GM10248 (cell line): ENCODE measurements at regions not wholly inside any gene's neighbourhood (a gene's known extent, or its start where the extent isn't known, plus 50 kb on each side); places are given as distances from the start of the nearest gene placed in this dataset.

Source experiments
- CTCF ChIA-PET: fragments of 300-600 bp; sonication (Branson Sonifier 250); formaldehyde crosslinking; extraction: SDS; loops from one replicate; lab custom pipeline; 2021; ENCODE audit warnings: antibody characterized with exemption; lab: Yijun Ruan, JAX
- POLR2A ChIA-PET: fragments of 350-650 bp; sonication (Branson Sonifier 250); formaldehyde crosslinking; extraction: SDS; loops from one replicate; lab custom pipeline; 2020; ENCODE audit warnings: antibody characterized with exemption; lab: Yijun Ruan, JAX
- DNase-seq: peaks from one replicate; pipeline ENCODE4 v3.0.0; 2012; ENCODE audit errors: extremely low spot score
- CTCF ChIP-seq: IDR thresholded peaks from 2 replicates; pipeline ENCODE4 v1.5.1; 2012; ENCODE audit warnings: mild to moderate bottlenecking, low read depth; ENCODE audit errors: extremely low read depth, missing control alignments, control extremely low read depth

DNA sequence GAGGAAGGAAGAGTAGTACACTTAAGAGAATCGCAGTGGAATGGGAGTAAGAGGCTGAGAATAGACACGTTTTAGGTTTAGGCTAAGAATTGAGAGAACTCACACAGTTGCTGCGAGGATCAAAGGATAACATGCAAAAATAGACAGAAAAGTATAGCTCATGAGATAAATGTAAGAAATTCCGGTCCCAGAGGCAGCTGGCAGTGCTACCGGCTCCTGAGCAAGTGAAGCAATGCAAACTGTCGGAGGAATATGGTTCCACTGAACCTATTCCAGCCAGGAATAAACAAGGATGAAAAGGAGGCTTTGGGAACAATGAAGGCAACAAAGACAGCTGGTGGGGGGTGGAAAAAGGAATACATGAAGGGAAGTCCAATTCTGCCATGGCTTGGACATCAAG lies 191.8 kb downstream of the QDPR start:
- no peak for DNase-seq
- TF ChIP-seq CTCF: no peak
- ChIA-PET CTCF (interaction anchor here (0.6 to 1.8 kb wide), 3 partner anchors 8 to 128 kb away, joined by 3 to 6 read pairs (median 3); no protein-coding TSS in a partner anchor), POLR2A (no interaction called here)

- no peak for TF ChIP-seq CTCF
- no peak for DNase-seq
- CTCF ChIA-PET: no interaction called here
- POLR2A ChIA-PET: no interaction called here
Observed at GRCh38 chr4:17317526-17317925, 194.4 kb downstream of the QDPR start.

DNA sequence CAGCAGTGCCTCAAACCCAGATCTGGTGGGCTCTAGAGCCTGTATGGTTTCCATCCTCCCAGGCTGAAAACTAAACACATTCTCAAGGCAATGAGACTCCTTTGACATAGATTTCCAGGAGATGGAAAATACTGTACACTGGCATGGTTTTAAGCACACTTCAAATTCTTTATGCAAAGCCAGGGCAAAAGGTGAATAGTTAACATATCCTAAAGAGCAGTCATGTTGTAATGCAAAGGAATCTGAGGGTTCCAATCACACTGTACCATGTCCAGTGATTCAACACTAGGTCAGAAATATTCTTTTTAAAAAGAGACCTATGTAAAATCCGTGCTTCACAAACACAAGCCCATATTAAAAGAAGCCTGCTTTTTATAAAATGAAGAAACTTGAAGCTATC lies 195.3 kb downstream of the QDPR start:
- DNase-seq: no peak
- no peak for TF ChIP-seq CTCF
- ChIA-PET CTCF (interaction anchor here (0.6 to 1.6 kb wide), 2 partner anchors 8 to 23 kb away, joined by 3 to 5 read pairs; no protein-coding TSS in a partner anchor), POLR2A (no interaction called here)

- ChIA-PET CTCF (interaction anchor here (1.6 kb wide), 1 partner anchor 9 kb away, joined by 5 read pairs; no protein-coding TSS in a partner anchor), POLR2A (no interaction called here)
- TF ChIP-seq CTCF: no peak
- DNase-seq: no peak
Observed at GRCh38 chr4:17315459-17315858, 196.4 kb downstream of the QDPR start.

- no peak for TF ChIP-seq CTCF
- CTCF ChIA-PET: interaction anchor here (1.1 to 1.7 kb wide), 2 partner anchors 11 to 49 kb away, joined by 3 to 9 read pairs; no protein-coding TSS in a partner anchor
- POLR2A ChIA-PET: no interaction called here
- no peak for DNase-seq
Observed at GRCh38 chr4:17313194-17313593, 198.7 kb downstream of the QDPR start.

GRCh38 chr4:17310269-17310652 lies 201.6 kb downstream of the QDPR start:
- ChIA-PET CTCF (interaction anchor here (1.3 to 1.4 kb wide), 2 partner anchors 10 to 14 kb away, joined by 3 to 4 read pairs; no protein-coding TSS in a partner anchor), POLR2A (no interaction called here)
- no peak for TF ChIP-seq CTCF
- no peak for DNase-seq
